GM21360 (cell line): ENCODE measurements at regions not wholly inside any gene's neighbourhood (a gene's known extent, or its start where the extent isn't known, plus 50 kb on each side); places are given as distances from the start of the nearest gene placed in this dataset.
"Not testable (repeated sequence)": the region's sequence is repeated elsewhere in the genome, so short reads cannot be mapped to it uniquely, and the experiment has no call there.

Experiments used
- ATAC-seq: cut with Tn5 transposase; IDR thresholded peaks from one replicate; pipeline ENCODE4 v1.9.1; 2021; ENCODE audit warnings: mild to moderate bottlenecking, moderate library complexity; ENCODE audit not compliant: unreplicated experiment

DNA sequence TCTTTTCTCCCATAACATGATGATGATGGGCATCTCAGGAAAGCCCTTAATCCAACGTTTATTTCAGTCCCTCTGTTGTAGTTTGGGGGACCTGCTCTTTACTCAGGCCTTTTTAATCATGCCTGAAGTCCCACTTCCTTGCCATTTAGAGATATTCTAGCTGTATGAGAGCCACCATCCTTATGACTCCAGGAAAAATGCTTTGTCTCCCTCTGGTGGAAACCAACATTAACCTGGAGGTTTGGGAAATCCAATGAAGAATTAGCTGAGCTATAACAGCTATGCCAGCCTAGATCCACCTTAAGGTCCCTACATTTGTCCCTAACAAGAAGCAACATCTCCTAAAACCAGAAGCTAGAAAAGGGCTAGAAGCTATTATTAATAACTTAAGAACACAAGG, 1399.1 kb downstream of the LRFN5 start:
- no peak for ATAC-seq

DNA sequence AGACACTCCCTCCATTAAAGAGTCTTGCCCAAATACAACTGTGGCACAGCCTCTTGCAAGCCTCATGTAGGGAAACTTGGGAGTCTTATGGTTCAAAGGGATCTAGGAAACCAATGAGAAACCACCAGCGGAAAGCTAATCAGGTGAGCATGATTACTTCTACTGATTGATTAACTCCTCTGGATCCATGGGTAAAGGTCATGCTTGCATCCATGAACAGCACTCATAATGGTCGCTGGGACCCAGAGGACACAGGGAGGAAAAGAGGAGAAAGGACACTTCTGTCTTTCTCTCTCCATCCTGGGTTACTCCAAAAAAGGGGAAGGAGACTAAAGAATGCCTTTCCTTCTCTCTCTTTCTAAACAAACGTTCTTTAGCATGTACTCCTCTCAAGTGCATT, 1397.2 kb downstream of the LRFN5 start:
- ATAC-seq = no peak

DNA sequence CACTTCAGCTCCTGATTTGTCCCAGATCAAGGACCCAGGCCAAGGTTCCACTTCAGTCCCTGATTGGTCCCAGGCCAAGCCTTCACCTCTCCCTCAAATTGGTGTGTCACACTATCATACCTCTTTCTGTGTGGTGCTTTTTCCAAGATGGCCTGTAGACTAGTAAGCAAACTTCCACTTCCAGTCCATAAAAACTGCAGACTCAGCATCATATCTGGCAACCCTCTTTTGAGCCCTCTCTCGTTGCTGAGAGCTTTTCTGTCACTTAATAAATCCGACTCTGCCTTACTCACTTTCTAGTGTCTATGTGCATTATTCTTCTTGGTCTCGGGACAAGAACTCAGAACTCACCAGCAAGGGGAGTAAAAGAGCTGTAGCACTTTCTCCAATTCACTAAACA, 1395.1 kb downstream of the LRFN5 start:
- no peak for ATAC-seq

DNA sequence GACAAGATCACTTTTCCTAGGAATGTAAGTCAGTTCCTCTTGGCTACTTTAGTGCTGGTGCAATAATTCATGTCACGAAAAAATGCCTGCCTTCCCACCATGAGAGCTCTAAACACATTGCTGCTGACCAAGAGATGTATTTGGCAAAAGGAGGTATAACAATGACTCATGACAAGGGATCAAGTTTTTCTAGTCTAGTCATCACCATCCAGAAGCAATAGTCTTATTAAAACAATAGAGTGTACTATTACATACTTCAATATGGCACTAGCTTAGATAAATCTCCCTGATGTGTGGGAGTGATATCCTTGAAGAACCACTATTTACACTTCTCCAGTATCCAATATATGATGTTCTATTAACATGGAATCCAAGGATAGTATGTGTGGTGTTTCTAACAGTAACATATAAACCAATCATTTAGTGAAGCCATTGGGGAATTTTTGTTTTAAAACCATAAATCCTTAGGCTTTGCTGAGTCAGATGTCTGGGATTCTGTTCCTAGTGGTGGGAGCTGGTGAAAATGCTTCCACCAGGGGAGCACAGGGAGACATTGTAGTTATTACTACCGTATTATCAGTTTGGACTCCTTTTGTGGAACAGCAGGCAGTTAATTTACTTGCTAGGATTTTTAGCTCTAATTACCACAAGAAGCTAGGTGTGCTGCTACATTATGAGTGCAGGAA, 1387.5 kb downstream of the LRFN5 start:
- no peak for ATAC-seq

DNA sequence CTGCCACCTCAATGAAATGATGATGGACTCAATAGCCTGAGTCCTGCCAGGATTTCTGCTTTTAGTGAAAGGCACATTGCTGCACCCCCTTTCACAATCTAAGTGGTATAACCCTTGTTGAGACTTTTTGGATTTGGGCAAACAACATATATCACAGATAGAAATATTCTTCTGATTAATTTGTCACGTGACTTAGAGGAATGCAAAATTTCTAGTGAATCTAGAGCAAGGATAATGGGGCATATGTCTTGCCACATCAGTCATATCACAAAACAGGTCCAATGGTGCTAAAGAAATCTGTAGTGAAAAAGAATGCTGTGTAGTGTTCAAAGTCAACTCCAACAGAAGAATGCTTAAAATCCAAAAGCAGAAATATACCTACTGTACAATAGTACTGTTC, 1386.3 kb downstream of the LRFN5 start:
- ATAC-seq = no peak

DNA sequence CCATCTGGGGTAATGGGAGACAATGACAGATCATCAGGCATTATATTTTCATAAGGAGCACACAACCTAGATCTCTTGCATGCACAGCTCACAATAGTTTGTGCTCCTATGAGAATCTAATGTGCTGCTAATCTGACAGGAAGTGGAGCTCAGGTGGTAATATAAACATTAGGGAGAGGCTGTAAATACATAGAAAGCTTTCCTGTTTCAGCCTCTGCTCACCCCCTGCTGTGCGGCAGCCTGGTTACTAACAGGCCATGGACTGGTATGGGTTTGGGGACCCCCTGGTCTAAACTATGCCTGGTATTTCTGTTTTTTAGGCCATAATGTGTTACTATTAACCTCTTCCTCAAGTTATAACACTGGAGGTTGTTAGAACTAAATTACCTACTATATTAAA, 1373.7 kb downstream of the LRFN5 start:
- ATAC-seq = no peak

DNA sequence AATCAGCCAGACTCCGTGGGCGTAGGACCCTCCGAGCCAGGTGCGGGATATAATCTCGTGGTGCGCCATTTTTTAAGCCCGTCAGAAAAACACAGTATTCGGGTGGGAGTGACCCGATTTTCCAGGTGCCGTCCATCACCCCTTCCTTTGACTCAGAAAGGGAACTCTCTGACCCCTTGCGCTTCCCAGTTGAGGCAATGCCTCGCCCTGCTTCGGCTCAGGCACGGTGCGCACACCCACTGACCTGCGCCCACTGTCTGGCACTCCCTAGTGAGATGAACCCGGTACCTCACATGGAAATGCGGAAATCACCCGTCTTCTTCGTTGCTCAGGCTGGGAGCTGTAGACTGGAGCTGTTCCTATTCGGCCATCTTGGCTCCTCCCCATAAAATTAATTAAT, 1366.5 kb downstream of the LRFN5 start:
- ATAC-seq = not testable (repeated sequence)

DNA sequence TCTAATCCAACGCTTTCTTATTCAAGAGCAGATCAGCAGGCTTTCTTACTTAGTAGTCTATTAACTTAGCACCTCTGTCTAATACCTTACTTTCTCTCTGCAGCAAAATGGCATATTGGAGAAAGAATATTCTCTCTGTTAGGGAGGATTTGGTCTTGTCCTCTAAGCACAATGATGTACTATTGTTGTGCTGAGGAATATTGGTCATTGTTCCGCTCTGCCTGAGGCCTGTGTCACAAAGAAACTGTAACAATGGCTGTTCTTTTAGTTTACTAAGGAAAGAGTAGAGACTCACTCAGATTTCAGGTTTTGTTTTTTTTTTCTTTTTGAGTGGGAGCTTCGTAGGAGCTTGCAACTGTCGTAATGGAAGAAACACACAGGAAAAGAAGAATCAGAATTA, 1358.8 kb downstream of the LRFN5 start:
- no peak for ATAC-seq

DNA sequence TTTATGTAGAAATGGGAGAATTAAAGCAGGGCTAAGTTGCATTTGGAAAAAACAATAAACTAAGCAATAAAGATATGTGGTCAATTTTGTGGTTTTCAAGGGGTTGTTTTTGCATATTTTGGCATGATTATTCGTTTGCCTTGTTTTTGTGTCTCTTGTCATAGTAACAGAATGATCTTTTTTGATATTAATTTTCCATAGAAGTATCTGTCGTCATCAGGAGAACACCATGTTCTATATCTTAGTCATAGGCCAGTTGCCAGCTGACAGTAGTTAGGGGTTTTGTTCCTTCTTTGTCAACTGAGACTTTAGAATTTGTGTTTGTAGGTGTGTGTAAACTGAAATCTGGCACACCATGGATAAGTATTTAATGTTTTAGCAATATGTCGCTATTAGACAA, 1354.8 kb downstream of the LRFN5 start:
- ATAC-seq = no peak

DNA sequence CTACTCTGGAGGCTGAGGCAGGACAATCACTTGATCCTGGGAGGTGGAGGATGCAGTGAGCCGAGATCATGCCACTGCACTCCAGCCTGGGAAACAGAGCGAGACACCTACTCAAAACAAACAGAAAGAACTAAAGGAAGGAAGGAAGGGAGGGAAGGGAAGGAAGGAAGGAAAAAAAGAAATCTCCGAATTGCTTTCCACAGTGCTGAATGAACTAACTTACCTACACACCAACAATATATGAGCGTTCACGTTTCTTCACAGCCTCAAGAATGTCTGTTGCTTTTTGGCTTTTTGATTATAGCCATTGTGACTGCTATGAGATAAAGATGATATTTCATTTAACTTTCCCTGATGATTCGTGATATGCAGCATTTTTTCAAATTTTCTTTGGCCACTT, 1343.7 kb downstream of the LRFN5 start:
- ATAC-seq = no peak

DNA sequence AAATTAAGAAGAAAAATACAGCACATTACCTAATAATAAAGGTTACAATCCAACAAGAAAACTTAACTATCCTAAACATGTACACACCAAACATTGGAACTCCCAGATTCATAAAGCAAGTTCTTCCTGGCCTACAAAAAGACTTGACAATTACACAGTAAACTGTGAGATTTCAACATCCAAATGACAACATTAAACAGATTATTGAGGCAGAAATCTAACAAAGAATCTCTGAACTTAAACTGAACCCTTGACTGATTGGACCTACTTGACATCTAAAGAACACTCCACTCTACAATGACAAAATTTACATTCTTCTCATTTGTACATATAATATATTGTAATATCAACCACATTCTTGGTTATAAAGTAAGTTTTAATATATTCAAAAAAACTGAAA, 1341.3 kb downstream of the LRFN5 start:
- ATAC-seq = no peak

DNA sequence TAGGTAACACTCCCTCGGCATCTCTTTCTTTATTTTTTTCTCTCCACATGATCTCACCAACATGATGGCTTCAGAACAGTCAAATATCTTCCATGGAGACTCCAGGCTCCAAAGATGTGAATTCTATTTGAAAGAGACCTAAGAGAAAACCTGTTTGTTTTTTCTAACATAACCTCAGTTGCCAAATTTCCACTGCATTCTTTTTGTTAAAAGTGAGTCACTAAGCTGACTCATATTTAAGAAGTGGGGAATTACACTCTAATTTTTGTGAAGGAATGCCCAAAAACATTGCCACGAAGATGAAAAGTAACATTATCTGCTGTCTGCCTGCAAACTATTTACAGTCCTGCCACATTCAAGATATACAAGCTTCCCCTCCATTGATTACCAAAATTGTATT, 1337.6 kb downstream of the LRFN5 start:
- ATAC-seq = no peak

DNA sequence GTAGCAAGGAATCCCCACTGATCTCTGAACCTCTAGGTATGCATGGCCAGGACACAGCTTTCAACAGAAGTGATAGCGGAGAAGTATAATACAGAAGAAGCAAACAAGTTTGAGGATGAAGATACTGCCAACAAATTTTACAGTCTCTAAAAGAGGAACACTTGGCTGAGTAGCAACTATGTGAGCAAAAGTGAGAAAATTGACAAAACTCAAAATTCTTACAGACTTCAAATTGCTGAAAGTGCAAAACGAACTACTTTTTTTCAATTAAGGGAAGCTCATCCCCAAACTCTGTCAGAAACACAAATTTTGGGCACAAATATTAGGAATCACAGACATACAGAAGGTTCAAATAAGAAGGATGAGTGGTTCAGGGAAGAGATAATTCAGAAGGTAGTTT, 1324.6 kb downstream of the LRFN5 start:
- no peak for ATAC-seq

DNA sequence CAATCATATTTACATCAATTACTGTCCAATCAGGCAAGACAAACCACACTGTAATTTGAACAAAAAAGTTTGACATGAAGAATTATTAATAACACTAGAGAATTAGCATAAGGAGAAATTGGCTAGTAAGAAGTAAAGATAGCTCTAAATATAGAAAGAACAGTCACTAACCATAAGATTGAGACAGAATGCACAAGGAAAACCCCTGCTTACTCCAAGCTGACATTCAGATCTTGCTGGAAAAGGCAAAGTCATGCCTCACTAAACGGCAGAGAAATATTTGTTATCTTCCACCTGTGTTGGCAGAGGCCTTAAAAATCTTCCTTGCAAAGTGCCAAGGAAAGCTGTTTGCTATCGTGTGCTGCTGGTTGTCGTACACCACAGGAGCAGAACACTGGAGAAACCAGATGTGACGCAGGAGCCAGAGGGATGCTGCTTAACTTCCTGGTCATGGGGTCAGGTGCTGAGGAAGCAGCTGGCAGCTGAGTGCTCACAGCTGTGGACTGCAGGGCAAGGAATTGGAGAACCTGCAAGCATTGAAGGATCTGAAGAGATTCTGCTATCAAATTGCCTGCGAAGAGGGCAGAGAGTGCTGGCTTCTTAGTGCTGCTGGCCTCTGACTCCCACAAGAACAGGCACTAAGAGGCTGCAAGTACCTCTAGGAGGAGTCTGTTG, 1323.3 kb downstream of the LRFN5 start:
- ATAC-seq = no peak

DNA sequence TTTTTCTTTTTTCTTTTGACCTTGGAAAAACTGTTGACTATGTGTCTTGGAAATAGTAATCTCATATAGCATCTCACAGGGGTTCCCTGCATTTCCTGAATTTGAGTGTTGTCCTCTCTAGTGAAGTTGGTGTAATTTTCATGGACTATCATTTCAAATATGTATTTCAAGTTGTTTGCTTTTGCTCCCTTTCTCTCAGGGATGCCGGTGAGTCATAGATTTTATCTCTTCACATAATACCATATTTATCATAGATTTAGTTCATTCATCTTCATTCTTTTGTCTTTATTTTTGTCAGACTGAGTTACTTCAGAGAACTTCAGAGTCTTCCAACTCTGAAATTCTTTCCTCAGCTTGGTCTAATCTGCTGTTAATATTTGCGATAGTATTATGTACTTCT, 1320.6 kb downstream of the LRFN5 start:
- no peak for ATAC-seq

DNA sequence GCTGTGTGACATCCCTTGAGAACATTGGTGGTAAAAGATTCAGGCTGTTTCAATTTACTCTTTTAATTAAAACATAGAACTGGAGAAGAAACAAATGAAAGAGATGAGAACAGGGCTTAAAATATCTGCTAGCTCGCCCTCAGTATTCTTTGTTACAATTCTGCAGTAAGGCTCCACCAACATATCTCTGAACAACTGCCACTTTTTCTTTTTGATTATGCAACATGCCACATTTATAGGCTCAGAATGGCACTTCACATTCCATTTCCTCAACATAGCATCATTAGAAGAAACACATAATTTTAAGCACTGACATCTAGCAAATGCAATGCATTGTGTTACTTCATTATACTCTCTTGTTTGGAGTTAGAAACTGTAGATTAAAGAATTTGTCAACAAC, 1315.2 kb downstream of the LRFN5 start:
- no peak for ATAC-seq

DNA sequence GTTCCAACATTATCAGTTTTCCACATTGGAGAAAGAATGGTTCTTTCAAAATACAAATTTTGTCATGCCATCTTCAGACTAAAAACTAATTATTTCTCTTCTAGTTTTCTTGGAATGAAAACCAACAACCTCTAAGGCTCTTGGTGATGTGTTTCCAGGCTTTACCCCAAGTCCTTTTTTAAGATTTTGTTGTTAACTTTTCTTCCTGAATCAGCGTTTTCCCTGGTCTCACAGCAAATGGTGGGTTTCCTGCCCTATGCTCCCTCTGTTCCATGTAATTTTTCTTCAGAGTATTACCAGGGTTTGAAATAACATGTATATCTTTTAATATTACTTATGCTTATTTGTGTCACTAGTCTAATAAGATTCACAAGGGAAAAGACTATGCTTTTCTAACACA, 1311.9 kb downstream of the LRFN5 start:
- ATAC-seq = no peak

DNA sequence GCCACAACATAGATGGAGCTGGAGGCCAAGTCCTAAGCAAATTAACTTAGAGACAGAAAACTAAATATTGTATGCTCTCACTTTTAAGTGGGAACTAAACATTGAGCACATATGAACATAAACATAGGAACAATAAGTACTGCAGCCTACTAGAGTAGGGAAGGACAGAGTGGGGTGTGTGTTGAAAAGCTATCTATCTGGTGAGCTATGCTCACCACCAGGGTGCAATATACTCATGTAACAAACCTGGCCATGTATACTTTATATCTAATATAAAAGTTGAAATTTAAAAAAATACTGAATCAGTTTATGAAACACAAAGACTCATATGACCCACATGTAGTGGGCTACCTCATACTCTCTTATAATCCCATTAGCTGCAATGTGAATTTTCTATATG, 1305.0 kb downstream of the LRFN5 start:
- no peak for ATAC-seq

DNA sequence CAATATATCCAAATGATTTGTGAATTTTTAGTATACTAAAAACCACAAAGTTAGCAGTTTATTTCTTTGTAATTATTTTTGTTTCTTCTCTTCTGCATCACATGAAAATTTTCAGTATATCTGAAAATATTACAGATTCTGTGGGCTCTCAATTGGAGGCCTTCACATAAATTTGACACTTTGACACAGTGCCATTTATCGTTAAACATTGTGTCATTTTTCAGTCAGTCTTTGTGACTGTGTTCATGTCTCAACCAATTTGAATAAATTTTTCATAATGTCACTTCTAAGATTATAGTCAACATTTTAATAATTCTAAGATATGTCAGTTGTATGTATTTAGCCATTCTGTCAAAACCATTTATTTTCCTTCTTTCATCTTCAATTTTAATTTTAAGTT, 1303.0 kb downstream of the LRFN5 start:
- ATAC-seq = no peak

DNA sequence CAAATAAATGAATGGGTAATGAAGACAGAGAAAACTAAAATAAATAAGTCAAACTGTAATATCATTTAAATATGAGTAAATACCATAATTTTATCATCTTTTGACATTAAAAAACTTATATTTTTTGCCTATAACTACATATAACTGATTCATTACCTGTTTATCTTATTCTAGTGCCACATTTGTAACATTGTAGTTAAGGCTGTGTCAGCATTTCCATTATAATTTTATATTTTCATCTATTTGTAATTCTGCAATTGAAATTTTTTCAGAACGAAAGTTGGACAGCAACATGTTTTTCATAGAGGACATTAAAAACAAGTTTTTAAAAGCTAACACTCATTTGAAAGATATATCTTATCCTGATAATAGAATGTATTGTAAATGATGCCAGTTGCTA, 1286.5 kb downstream of the LRFN5 start:
- ATAC-seq = no peak

DNA sequence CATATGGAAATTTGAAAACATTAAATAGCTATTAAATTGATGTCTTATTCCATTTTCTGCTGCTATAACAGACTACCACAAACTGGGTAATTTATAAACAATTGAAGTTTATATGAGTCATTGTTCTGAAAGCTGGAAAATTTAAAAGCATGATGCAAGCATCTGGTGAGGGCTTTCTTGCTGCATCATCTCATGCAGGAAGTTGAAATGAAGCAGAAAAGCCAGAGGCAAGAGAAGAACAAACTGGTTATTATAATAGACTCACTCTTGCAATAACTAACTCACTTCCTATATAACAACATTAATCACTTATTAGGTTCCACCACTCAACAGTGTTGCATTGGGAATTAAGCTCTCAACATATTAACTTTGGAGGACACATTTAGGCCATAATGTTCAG, 1277.4 kb downstream of the LRFN5 start:
- no peak for ATAC-seq

DNA sequence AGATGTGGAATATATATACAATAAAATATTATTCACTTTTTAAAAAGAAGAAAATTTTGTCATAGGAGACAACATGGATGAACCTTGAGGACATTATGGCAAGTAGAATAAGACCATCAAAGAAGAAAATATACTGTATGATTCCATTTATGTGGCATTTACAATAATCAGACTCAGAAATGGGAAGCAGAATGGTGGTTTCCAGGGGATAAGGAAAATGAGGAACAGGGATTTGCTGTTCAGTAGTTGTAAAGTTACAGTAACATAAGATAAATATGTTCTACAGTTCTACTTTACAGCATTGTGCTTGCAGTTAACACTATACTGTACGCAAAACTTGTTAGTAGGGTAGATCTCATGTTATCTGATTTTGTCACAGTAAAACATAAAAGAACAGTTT, 1271.0 kb downstream of the LRFN5 start:
- ATAC-seq = no peak

DNA sequence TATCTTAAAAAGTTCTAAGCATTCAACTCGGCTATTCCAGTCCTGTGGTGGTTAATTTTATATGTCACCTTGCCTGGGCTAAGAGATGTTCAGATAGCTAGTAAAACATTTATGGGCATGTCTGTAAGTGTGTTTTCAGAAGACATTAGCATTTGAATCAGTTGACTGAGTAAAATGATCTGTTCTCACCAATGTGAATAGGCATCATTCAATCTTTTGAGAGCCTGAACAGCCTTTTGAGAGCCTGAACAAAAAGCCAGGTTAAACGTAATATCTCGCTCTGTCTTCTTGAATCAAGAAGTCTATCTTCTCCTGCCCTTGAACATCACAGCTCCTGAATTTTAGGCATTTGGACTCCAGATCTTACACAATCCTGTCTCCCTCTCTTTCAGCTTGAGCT, 1266.1 kb downstream of the LRFN5 start:
- no peak for ATAC-seq
